Epithelial cell of esophagus (primary cell): ENCODE measurements at regions not wholly inside any gene's neighbourhood (a gene's known extent, or its start where the extent isn't known, plus 50 kb on each side); places are given as distances from the start of the nearest gene placed in this dataset.

Source experiments
- DNase-seq: peaks from one replicate; pipeline ENCODE4 v3.0.0; 2010; ENCODE audit warnings: low read depth
- H3K4me3 ChIP-seq: 2 replicates; pipeline ENCODE4 v1.5.1; 2011; ENCODE audit warnings: mild to moderate bottlenecking, low read length, control low read depth
- TF ChIP-seq, protein P1 (sequence below): IDR thresholded peaks from 2 replicates; pipeline ENCODE4 v1.5.1; 2011; ENCODE audit warnings: low read depth, mild to moderate bottlenecking, low read length, control low read depth, inconsistent platforms; ENCODE audit not compliant: insufficient read depth; ENCODE audit errors: missing control alignments

DNA sequence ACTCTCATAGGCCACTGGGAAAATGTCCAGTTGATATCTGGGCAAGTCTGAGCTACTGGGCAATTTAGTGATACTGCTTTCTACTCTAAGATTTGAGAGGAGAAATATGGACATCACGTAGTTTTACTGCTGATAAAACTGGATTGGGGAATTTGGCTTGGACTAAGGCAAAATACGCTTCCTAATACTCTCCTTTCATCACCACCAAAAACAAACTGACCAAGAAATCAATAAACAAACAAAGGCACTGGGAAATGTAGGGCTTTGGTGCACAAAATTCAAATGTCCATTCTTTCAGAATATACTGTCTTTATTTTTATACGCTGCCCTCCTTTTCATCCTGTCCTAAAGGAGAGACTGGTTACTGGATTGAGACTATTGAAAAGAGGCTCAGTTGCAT is 145.1 kb upstream of the SP8 start:
- TF ChIP-seq, protein P1, sequence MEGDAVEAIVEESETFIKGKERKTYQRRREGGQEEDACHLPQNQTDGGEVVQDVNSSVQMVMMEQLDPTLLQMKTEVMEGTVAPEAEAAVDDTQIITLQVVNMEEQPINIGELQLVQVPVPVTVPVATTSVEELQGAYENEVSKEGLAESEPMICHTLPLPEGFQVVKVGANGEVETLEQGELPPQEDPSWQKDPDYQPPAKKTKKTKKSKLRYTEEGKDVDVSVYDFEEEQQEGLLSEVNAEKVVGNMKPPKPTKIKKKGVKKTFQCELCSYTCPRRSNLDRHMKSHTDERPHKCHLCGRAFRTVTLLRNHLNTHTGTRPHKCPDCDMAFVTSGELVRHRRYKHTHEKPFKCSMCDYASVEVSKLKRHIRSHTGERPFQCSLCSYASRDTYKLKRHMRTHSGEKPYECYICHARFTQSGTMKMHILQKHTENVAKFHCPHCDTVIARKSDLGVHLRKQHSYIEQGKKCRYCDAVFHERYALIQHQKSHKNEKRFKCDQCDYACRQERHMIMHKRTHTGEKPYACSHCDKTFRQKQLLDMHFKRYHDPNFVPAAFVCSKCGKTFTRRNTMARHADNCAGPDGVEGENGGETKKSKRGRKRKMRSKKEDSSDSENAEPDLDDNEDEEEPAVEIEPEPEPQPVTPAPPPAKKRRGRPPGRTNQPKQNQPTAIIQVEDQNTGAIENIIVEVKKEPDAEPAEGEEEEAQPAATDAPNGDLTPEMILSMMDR, result no peak
- H3K4me3 ChIP-seq, result no peak overlapping the region
- no peak for DNase-seq

DNA sequence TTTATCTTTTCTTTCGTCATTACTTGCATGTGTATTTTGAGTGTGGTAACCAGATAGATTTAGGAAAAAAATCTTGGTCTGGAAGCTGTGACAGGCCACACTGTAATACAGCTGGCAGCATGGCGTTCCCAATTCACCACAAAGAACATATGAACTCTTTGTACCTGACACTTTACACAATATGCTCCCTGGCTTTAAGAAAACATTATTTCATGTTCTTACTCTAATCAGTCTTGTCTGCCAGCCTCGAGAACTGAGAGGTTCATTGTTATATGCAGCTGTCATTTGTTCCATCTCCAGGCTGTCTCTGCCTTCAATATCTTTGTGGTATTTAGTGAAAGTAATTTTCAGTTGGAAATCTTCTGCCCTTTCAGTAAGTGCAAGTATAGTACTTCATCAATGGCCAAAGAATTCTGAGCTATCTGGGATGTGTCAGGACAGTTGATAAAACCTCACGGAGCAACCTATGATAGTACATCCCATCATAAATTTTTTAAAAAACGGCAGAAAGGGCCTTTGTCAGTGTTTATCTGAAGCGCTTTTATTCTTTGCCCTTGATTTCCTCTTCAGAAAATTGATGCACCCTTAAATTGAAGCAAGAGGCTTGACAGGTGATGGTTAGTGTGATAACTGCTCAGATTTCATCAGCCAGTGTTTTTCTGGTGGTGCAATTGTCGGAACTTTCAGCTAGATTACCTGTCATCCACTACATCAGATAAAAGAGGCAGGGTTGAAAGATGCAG is 146.3 kb upstream of the SP8 start:
- TF ChIP-seq, protein P1, result no peak
- DNase-seq, result no peak
- no peak overlapping the region for H3K4me3 ChIP-seq

DNA sequence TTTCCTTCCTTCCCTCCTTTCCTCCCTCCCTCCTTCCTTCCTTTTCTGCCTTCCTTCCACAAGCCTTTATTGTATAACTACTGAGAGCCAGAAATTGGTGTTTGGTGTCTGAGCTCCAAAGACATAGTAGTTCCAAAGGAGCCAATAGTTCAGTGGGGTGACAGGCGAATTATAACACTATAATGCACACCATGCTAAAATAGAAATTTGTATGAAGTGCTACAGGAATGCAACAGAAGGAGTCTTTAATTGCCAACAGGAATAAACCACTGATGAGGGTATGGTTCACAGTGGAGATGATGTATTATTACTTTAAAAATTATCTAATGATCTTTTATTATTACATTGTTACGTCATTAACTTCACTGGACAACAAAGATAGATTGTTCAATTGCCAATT is 158.8 kb upstream of the SP8 start:
- DNase-seq, result no peak

DNA sequence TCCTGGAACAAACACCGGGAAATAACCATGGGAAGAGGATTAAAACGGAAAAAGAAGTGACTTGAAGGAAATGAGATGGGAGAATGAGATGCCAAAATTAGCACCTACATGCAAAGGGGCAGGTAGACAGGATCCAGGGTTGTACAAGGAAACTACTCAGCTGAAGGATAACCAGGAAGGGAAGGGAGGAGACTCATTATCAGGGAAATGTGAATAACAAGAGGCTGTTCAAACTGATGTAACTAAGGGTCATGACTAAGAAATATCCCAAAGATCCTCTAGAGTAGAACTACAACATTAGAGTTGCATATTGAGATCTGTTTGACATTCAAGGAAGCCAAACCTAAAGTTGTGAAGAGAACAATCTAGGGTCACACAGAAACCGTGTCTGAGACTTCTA is 166.2 kb upstream of the SP8 start:
- no peak overlapping the region for H3K4me3 ChIP-seq
- TF ChIP-seq, protein P1, result no peak
- no peak for DNase-seq

More for the DNA sequence above, 158.8 kb upstream of the SP8 start:
- TF ChIP-seq, protein P1, result no peak
- no peak overlapping the region for H3K4me3 ChIP-seq

DNA sequence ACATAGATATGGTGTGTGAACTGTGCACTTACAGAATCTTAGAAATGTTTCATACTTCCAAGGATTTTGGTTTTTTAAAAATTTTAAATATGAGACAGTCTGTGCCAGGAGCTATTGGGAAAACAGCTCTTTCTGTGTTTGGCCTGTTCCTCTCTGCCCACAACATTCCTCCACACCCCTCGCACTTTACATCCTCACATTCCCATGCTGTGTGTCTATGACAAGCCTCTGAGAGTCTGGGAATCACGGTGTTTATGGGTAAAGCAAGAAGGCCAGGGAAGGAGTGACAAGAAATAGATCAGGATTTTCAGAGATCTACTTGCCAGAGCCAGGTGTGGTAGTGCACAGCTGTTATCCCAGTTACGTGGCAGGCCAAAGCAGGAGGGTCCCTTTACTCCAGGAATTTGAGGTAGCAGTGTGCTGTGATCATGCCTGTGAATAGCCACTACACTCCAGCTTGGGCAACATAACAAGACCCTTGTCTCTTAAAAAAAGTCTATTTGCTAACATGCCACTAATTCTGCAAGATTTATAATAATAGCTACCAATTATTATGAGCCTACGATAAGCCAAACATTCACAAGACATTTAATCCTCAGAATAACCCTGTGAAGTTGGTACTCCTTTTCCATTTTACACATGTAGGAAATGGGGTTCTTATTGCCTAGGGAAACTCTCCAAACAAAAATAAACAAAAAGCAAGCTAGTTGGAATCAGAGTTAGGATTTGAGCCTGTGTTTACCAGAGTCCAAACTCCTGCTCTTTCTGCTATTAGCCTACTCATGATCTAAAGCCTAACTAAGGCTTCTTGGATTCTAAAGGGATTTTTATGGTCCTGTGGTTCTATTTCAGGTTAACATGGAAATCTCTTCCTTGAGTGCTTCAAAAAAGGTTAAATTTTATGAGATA is 168.3 kb upstream of the SP8 start:
- no peak for DNase-seq
- TF ChIP-seq, protein P1, result no peak
- no peak overlapping the region for H3K4me3 ChIP-seq

DNA sequence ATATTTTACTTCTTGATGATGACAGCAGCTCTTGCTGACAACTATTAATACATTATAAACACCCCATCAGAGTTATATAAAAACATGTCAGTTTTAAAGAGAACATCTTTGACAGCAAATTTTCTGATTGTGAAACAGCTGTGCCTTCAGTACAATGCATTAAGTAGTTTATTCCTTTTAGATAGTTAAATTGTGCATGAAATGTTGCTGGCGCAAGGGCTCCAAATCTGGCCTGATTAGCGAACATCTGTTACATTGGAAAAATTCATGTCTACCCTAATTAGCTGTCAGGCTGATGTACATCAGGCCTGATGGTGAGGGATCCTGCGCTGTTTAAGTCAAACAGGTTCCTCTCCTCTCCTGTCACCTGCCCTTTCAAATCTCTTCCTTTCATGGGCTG is 171.9 kb upstream of the SP8 start:
- DNase-seq, result no peak
- TF ChIP-seq, protein P1, result no peak
- no peak overlapping the region for H3K4me3 ChIP-seq
